Mesothelial cell of epicardium (in vitro differentiated cells): ENCODE measurements at regions not wholly inside any gene's neighbourhood (a gene's known extent, or its start where the extent isn't known, plus 50 kb on each side); places are given as distances from the start of the nearest gene placed in this dataset.
"Not testable (repeated sequence)": the region's sequence is repeated elsewhere in the genome, so short reads cannot be mapped to it uniquely, and the experiment has no call there.

Source experiments
- DNase-seq, 2 experiments: peaks; one replicate each; pipeline ENCODE4 v3.0.0; 2021; ENCODE audit warnings: low spot score in 2 of 2; ENCODE audit not compliant: unreplicated experiment in 2 of 2
- H3K27ac Mint-ChIP-seq: 2 replicates; pipeline ENCODE4 v1.8.0; 2021; ENCODE audit warnings: mixed read lengths
- H3K27me3 Mint-ChIP-seq: 2 replicates; pipeline ENCODE4 v1.8.0; 2021; ENCODE audit warnings: low read depth, mixed read lengths
- H3K36me3 Mint-ChIP-seq: 2 replicates; pipeline ENCODE4 v1.8.0; 2021; ENCODE audit warnings: mixed read lengths
- H3K4me1 Mint-ChIP-seq: 2 replicates; pipeline ENCODE4 v1.8.0; 2021; ENCODE audit warnings: mixed read lengths
- H3K4me3 Mint-ChIP-seq: 2 replicates; pipeline ENCODE4 v1.8.0; 2021; ENCODE audit warnings: mild to moderate bottlenecking, moderate library complexity, mixed read lengths
- H3K9me3 Mint-ChIP-seq: 2 replicates; pipeline ENCODE4 v1.8.0; 2021; ENCODE audit warnings: mixed read lengths
- TF ChIP-seq, protein P1 (sequence below): fragments of 200-600 bp; sonication (generic); IDR thresholded peaks from one replicate; pipeline ENCODE4 v1.5.0; 2021; ENCODE audit warnings: antibody characterized with exemption; ENCODE audit not compliant: unreplicated experiment

DNA sequence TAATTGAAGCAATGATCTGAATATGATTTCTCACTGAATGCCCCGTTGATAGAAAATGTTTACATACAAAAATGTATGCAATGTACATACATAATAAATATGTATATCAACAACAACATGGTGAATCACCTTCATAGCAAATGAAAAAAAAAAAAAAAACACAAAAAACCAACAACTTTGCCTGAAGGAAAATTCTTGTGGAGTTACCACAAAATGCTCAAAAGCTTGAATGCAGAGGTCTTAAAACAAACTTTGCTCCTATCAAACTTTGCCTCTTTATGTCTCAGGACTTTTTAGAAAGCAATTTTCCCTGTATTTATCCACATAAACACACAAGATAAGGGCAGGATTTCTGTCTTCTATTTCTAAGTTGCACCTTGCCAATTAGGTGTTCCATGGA is 92.9 kb upstream of the SIX2 start:
- TF ChIP-seq, protein P1, sequence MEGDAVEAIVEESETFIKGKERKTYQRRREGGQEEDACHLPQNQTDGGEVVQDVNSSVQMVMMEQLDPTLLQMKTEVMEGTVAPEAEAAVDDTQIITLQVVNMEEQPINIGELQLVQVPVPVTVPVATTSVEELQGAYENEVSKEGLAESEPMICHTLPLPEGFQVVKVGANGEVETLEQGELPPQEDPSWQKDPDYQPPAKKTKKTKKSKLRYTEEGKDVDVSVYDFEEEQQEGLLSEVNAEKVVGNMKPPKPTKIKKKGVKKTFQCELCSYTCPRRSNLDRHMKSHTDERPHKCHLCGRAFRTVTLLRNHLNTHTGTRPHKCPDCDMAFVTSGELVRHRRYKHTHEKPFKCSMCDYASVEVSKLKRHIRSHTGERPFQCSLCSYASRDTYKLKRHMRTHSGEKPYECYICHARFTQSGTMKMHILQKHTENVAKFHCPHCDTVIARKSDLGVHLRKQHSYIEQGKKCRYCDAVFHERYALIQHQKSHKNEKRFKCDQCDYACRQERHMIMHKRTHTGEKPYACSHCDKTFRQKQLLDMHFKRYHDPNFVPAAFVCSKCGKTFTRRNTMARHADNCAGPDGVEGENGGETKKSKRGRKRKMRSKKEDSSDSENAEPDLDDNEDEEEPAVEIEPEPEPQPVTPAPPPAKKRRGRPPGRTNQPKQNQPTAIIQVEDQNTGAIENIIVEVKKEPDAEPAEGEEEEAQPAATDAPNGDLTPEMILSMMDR, result no peak
- Mint-ChIP-seq H3K9me3 (peaks cover 5% of the 10 kb centered on the region), H3K27me3 (peaks cover 7% of the 10 kb centered on the region), H3K4me1 (no peaks in the 10 kb centered on the region), H3K27ac (no peak overlapping the region), H3K36me3 (no peaks in the 10 kb centered on the region), H3K4me3 (no peak overlapping the region)
- DNase-seq, result no peak

- Mint-ChIP-seq H3K27ac (no peak overlapping the region), H3K4me1 (no peaks in the 10 kb centered on the region), H3K36me3 (no peaks in the 10 kb centered on the region), H3K4me3 (no peak overlapping the region), H3K27me3 (peaks cover 44% of the 10 kb centered on the region), H3K9me3 (peaks cover 5% of the 10 kb centered on the region)
- TF ChIP-seq, protein P1, result no peak
- no peak for DNase-seq
These were observed 87.7 kb upstream of the SIX2 start for GRCh38 chr2:45096996-45097395.

DNA sequence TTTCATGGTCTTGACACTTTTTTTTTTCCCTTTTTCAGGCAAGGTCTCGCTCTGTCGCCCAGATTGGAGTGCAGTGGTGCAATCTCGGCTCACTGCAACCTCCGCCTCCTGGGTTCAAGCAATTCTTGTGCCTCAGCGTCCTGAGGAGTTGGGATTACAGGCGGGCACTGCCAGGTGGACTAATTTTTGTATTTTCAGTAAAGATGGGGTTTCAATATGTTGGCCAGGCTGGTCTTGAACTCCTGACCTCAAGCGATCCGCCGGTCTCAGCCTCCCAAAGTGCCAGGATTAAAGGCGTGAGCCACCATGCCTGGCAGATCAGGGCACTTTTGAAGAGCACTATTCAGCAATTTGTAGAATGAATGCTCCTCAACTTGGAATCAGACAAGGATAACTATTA is 86.8 kb upstream of the SIX2 start:
- H3K27me3 Mint-ChIP-seq, result peaks cover 44% of the 10 kb centered on the region
- H3K36me3 Mint-ChIP-seq, H3K27ac Mint-ChIP-seq, H3K4me3 Mint-ChIP-seq, H3K9me3 Mint-ChIP-seq, DNase-seq, H3K4me1 Mint-ChIP-seq: not testable (repeated sequence)

DNA sequence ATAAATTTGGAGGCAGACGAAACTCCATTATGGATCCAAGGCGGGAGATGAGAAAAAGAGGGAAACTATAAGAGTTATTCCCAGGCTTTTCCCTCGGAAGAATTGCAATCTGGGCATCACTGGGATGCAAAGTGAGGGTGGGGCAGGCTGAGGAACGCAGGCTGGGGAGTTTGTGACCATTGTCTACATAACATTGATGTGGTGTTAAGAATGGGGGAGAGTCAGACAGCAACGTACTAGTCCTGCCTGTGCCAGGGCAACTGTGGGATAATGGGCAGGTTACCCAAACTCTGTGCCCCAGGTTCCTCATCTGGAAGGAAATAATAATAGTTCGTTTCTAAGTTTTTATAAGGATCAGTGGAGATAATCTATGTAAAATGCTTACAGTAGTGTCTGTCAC is 84.4 kb upstream of the SIX2 start:
- no peak overlapping the region for H3K4me3 Mint-ChIP-seq
- TF ChIP-seq, protein P1, result no peak

DNA sequence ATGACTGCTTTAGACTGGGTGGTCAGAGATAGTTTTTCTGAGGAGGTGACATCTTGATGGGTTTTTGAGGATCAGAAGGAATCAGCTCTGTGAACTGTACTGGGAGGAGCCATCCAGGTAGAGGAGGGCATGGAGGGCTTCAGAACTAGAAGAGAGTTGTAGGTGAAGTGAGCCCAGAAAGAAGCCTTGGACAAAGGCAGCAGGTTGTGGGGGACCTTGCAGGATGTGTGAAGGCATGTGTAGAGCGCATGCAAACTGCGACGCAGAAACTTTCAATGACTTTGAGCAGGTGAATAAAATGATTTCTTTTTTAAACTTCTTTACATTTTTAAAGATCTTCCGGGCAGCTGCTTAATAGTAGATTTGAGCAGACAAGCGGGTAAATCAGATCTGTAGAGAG is 83.9 kb upstream of the SIX2 start:
- Mint-ChIP-seq H3K27me3 (peaks cover 39% of the 10 kb centered on the region), H3K27ac (no peak overlapping the region), H3K9me3 (peaks cover 3% of the 10 kb centered on the region), H3K4me1 (no peaks in the 10 kb centered on the region), H3K4me3 (no peak overlapping the region), H3K36me3 (no peaks in the 10 kb centered on the region)
- no peak for DNase-seq
- TF ChIP-seq, protein P1, result no peak

More for the DNA sequence above, 84.4 kb upstream of the SIX2 start:
- Mint-ChIP-seq H3K36me3 (no peaks in the 10 kb centered on the region), H3K4me1 (no peaks in the 10 kb centered on the region), H3K27me3 (peaks cover 39% of the 10 kb centered on the region), H3K27ac (no peak overlapping the region), H3K9me3 (peaks cover 3% of the 10 kb centered on the region)
- DNase-seq, result no peak

DNA sequence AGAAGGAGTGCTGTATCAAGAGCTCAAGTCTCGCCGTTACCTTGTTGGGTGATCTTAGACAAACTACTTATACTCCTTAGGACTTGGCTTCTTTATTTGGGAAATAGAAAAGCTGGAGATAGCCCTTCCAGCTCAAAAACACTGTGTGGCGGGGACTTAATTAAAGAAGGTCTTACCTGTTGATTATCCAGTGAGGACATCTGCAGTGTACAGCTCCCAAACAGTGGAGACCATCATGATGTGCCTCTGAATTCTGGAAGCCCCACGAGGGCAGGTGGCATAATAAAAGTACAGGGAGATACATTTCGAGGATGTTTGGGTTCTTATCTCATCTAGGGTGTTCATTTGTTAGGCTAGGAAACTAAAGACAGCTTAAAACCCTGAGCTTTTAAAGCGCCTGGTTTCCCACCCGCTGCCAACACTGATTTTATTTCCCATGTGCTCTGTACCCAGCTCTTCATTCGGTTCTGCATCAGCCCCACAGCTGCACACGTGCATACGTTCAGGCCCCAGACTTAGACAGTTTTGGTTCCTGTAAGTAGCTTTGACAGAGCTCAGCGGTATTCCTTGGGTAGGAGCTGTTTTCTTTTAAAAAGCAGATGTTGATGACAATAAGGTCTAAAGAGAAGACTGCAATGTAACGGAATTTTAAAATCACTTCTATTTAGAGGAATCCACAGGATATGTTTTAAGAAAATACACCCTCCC is 80.5 kb upstream of the SIX2 start:
- Mint-ChIP-seq H3K36me3 (no peaks in the 10 kb centered on the region), H3K9me3 (peaks cover 15% of the 10 kb centered on the region), H3K27ac (no peak overlapping the region), H3K4me3 (no peak overlapping the region), H3K27me3 (peaks cover 23% of the 10 kb centered on the region), H3K4me1 (no peaks in the 10 kb centered on the region)
- DNase-seq, result no peak
- TF ChIP-seq, protein P1, result no peak
